Activated CD4-positive, alpha-beta T cell treated with anti-CD3 and anti-CD28 coated beads for 36 hours (primary cell): ENCODE measurements at regions not wholly inside any gene's neighbourhood (a gene's known extent, or its start where the extent isn't known, plus 50 kb on each side); places are given as distances from the start of the nearest gene placed in this dataset.

Source experiments
- ATAC-seq: fragments of 200-7000 bp; cut with Tn5 transposase; one replicate; pipeline ENCODE4 v1.10.0; 2021; ENCODE audit warnings: mild to moderate bottlenecking, moderate library complexity
- CTCF ChIA-PET: fragments of 350-600 bp; sonication (Branson Sonifier 250); formaldehyde crosslinking; loops from one replicate; lab custom pipeline; 2021; ENCODE audit warnings: antibody characterized with exemption; lab: Charles Lee
- POLR2A ChIA-PET: fragments of 350-600 bp; sonication (Branson Sonifier 250); formaldehyde crosslinking; loops from one replicate; lab custom pipeline; 2021; ENCODE audit warnings: antibody characterized with exemption, inconsistent platforms; lab: Charles Lee
- DNase-seq: peaks from one replicate; pipeline ENCODE4 v3.0.0-alpha.2; 2020
- H3K27ac Mint-ChIP-seq: one replicate; pipeline ENCODE4 v1.8.0; 2021; ENCODE audit warnings: mixed read lengths
- H3K27me3 Mint-ChIP-seq: one replicate; pipeline ENCODE4 v1.8.0; 2021; ENCODE audit warnings: mixed read lengths
- H3K36me3 Mint-ChIP-seq: one replicate; pipeline ENCODE4 v1.8.0; 2021; ENCODE audit warnings: low read depth, mixed read lengths
- H3K4me1 Mint-ChIP-seq: one replicate; pipeline ENCODE4 v1.8.0; 2021; ENCODE audit warnings: mixed read lengths
- H3K4me3 Mint-ChIP-seq: one replicate; pipeline ENCODE4 v1.8.0; 2021; ENCODE audit warnings: mild to moderate bottlenecking, moderate library complexity, mixed read lengths
- H3K9me3 Mint-ChIP-seq: one replicate; pipeline ENCODE4 v1.8.0; 2021; ENCODE audit warnings: low read depth, mixed read lengths
- intact Hi-C, 2 experiments: fragments of 100-400 bp; cut with DNase I in 1 of 2; cut with micrococcal nuclease in 1 of 2; formaldehyde crosslinking; loops; one replicate each; pipeline versions ENCODE4 v1.14.2 to v1.15.1; 2022 to 2024; cut with DNase I, micrococcal nuclease

DNA sequence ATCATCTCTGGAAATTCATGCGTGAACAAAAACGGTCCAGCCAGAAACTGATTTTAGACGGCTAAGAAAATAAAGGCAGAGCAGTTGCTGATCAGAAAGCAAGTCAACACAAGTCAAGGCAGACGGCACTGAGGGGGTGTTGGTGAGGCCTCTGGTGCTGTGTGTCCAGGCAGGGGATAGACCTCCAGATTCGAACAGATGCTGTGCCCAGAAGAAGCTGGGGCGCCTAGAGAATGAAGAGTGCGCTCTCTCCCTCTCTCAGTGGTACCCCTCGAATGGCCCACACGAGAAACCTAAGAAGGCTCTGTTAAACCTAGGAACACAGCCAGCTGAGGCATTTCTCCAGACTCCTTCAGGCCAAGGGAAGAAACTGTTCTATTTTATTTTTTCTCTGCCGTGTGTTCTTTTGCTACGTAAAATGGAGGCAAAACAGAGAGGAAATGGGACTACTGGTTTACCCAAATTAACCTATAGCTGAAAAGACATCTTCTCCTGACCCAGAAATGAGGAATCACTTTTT, 178.3 kb downstream of the PMP22 start:
- Mint-ChIP-seq H3K27me3 (peaks cover 9% of the 10 kb centered on the region), H3K4me3 (no peak overlapping the region), H3K27ac (no peak overlapping the region), H3K4me1 (no peaks in the 10 kb centered on the region), H3K36me3 (no peaks in the 10 kb centered on the region), H3K9me3 (no peaks in the 10 kb centered on the region)
- intact Hi-C loops = no loop called here
- ChIA-PET POLR2A (no interaction called here), CTCF (no interaction called here)
- ATAC-seq = no peak
- no peak for DNase-seq

DNA sequence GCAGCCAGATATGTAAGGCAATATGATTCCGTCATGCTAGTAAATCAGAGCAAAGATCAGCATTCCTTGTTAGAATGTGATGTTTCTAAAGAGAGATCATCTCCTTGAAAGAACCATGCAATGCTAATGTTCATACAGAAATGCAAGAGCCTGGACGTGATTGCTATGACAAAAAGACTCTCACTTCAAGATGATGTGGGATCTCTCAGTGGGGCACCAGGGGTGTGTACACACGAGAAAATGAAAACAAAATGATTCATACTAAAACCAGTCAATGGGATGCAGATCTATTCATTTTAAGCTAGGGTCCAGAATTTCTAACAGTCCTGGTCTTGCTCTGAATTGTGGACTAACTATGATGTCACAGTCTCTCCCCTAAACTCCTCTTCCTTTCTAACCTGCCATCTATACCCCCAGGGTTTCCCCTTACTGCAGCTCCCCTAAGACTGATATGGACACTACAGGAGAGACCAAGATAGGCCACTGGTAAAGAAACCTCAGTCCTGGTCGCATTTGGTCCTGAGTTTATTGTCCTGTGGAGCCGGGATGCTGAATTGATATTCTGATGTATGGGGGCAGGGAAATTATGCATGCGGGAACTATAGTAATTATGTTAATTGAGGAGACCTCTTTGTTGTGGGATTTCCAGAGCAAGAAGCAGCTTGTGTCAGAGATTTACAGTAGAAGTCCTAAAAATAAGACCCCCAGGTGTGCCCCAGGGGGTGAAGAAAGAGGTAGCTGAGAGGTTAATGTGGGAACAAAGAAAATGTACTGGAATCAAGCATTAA, 179.0 kb downstream of the PMP22 start:
- no peaks in the 10 kb centered on the region for H3K36me3 Mint-ChIP-seq
- CTCF ChIA-PET = no interaction called here

DNA sequence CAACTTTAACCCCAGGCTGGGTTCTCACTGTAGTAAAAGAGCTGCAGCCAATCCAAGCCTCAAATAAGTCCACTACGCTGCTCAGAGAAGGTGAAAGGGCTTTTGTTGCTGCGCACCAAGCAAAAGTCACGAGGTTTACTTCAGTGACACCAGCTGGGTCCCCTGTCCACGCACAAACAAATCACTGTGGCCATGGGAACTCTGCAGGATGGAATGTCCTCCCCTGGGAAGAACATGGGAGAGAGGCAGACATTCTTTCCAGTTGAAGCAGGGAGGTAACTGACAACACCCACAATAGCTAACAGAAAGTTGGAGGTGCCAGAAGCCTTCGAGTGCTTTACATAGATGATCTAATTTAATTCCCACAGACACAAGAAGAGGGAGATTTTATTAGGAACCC, 181.9 kb downstream of the PMP22 start:
- intact Hi-C loops = no loop called here
- Mint-ChIP-seq H3K27me3 (peaks cover 7% of the 10 kb centered on the region), H3K27ac (no peak overlapping the region), H3K36me3 (no peaks in the 10 kb centered on the region), H3K4me1 (no peaks in the 10 kb centered on the region), H3K4me3 (no peak overlapping the region), H3K9me3 (no peaks in the 10 kb centered on the region)
- ChIA-PET POLR2A (no interaction called here), CTCF (no interaction called here)
- no peak for DNase-seq
- no peak for ATAC-seq

More for the DNA sequence above, 179.0 kb downstream of the PMP22 start:
- Mint-ChIP-seq H3K4me1 (no peaks in the 10 kb centered on the region), H3K27me3 (peaks cover 9% of the 10 kb centered on the region), H3K27ac (no peak overlapping the region), H3K9me3 (no peaks in the 10 kb centered on the region), H3K4me3 (no peak overlapping the region)
- DNase-seq (no peak), ATAC-seq (no peak)
- intact Hi-C loops = no loop called here
- POLR2A ChIA-PET = no interaction called here

DNA sequence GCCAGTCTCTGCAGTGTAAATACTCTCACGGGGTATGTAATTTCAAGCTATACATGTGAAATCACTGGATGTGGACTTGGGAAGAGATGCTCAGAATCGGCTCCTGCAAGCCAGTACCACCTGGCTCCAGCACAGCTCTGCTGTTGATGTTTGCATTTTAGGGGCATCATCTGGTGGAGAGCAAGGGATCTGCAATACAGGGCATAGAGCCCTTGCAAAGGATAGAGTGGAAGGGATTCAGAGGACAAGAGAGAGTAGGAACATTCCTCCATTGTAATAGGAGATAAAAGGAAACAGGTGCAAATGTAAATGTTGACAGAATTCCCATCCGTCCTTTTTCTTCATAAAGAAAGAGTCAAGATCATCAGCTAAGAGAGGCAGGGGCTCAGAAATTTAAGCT, 184.1 kb downstream of the PMP22 start:
- Mint-ChIP-seq H3K9me3 (no peaks in the 10 kb centered on the region), H3K27ac (no peak overlapping the region), H3K4me3 (no peak overlapping the region), H3K27me3 (peaks cover 4% of the 10 kb centered on the region), H3K4me1 (no peaks in the 10 kb centered on the region), H3K36me3 (no peaks in the 10 kb centered on the region)
- intact Hi-C loops = no loop called here
- ChIA-PET CTCF (no interaction called here), POLR2A (no interaction called here)
- DNase-seq (no peak), ATAC-seq (no peak)

DNA sequence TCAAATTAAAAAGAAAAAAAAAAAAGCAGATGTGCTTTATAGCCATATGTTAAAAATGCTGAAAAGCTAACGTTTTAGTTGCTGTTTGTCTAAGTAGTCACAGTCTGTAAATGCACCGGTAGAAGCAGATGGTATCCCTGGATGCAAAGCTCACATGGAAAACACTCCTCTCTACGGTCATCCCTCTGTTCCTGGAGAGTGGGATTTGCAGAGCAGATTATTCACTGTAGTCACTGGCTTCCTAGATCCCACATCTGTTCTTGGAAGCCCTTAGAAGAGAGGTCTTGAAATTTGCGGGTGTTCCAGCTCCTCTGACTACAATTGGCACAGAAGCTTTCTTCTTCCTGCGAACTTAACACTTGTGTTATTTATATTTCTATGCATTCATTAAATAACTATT, 186.6 kb downstream of the PMP22 start:
- Mint-ChIP-seq H3K27ac (no peak overlapping the region), H3K4me3 (no peak overlapping the region), H3K4me1 (no peaks in the 10 kb centered on the region), H3K36me3 (no peaks in the 10 kb centered on the region), H3K9me3 (no peaks in the 10 kb centered on the region), H3K27me3 (peaks cover 5% of the 10 kb centered on the region)
- CTCF ChIA-PET = interaction anchor here (0.7 kb wide), 1 partner anchor 1281 kb away, joined by 3 read pairs; no protein-coding TSS in a partner anchor
- POLR2A ChIA-PET = interaction anchor here (0.5 kb wide), 1 partner anchor 1941 kb away, joined by 3 read pairs; no protein-coding TSS in a partner anchor
- ATAC-seq = no peak
- intact Hi-C loops = no loop called here
- no peak for DNase-seq

DNA sequence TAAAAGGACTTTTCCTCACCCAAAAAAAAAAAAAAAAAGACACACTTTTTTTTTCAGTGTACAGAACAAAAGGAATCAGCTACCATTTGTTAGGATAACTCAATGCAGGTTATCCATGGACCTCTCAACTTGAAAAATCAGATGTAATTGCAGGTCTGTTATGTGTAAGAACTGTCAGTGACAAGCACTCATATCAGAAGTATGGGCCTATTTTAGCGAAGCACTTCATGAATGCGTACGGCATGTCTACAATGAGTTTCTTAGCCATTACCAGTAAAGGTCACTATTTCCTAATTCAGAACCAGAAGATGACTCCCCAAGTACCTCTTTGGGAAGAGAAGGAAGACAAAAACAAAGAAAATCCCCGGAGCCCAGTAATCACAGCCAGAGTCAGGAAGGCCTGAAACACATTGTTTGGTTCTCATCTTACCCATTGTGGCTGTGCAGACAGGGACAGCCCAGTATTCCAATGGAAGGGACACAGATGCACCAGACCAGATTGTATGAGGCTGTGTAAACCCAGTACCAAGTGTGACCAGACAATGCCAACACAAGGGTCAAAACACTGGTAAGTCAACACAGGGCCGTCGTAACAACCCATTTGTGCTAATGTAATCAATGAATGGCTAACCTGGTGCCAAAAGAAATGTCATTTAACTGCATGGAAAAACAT, 188.0 kb downstream of the PMP22 start:
- POLR2A ChIA-PET = no interaction called here

DNA sequence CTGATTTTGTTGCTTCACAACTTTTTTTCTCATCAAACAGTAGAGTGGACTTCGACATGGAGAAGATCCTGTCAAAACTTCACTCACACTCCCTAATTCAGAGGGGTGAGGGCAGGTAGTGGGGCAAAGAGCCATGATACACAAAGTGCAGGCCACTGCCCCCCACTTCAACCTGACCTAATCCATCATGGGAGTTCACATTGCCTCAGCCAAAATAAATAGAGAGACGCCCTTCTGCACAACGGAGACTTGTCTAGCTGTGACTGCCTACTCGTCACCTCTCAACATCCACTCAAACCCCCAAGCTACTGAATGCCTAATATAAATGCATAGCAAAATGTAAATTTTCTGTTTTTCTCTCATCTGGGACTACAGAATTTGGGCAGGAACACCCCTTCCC, 213.2 kb downstream of the PMP22 start:
- no peaks in the 10 kb centered on the region for H3K4me1 Mint-ChIP-seq
- H3K27me3 Mint-ChIP-seq = peaks cover 15% of the 10 kb centered on the region
- ATAC-seq = no peak
- POLR2A ChIA-PET = no interaction called here
- CTCF ChIA-PET = no interaction called here
- no peak overlapping the region for H3K4me3 Mint-ChIP-seq
- no peaks in the 10 kb centered on the region for H3K36me3 Mint-ChIP-seq
- H3K9me3 Mint-ChIP-seq = peaks cover 6% of the 10 kb centered on the region
- intact Hi-C loops = no loop called here
- H3K27ac Mint-ChIP-seq = no peak overlapping the region
- no peak for DNase-seq

More for the DNA sequence above, 188.0 kb downstream of the PMP22 start:
- H3K9me3 Mint-ChIP-seq = no peaks in the 10 kb centered on the region
- CTCF ChIA-PET = no interaction called here
- DNase-seq (no peak), ATAC-seq (no peak)
- H3K4me3 Mint-ChIP-seq = no peak overlapping the region
- H3K27ac Mint-ChIP-seq = no peak overlapping the region
- H3K4me1 Mint-ChIP-seq = no peaks in the 10 kb centered on the region
- peaks cover 4% of the 10 kb centered on the region for H3K27me3 Mint-ChIP-seq
- intact Hi-C loops = no loop called here
- no peaks in the 10 kb centered on the region for H3K36me3 Mint-ChIP-seq

DNA sequence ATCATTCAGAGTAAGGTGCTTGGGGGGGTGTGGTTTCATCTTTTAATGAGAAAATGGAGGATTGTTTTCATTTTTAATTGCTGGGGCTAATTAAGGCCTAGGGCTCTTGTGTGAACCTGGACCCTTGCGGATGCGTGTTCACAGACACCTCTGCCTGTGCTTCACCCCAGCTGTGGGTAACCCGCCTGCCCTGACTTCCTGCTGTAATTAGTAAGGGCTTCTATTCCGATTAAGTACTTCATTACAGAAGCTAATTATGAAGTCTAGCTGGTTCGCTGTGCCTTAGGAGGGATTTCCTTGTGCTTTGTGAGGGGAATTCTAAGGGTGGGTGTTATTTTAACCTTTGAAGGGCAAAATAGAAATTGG, 215.3 kb downstream of the PMP22 start:
- intact Hi-C loops = no loop called here
- no peak overlapping the region for H3K4me3 Mint-ChIP-seq
- H3K9me3 Mint-ChIP-seq = peaks cover 3% of the 10 kb centered on the region
- no peaks in the 10 kb centered on the region for H3K36me3 Mint-ChIP-seq
- H3K27me3 Mint-ChIP-seq = peaks cover 16% of the 10 kb centered on the region
- no peak overlapping the region for H3K27ac Mint-ChIP-seq
- ChIA-PET CTCF (no interaction called here), POLR2A (no interaction called here)
- no peaks in the 10 kb centered on the region for H3K4me1 Mint-ChIP-seq
- ATAC-seq (no peak), DNase-seq (no peak)

DNA sequence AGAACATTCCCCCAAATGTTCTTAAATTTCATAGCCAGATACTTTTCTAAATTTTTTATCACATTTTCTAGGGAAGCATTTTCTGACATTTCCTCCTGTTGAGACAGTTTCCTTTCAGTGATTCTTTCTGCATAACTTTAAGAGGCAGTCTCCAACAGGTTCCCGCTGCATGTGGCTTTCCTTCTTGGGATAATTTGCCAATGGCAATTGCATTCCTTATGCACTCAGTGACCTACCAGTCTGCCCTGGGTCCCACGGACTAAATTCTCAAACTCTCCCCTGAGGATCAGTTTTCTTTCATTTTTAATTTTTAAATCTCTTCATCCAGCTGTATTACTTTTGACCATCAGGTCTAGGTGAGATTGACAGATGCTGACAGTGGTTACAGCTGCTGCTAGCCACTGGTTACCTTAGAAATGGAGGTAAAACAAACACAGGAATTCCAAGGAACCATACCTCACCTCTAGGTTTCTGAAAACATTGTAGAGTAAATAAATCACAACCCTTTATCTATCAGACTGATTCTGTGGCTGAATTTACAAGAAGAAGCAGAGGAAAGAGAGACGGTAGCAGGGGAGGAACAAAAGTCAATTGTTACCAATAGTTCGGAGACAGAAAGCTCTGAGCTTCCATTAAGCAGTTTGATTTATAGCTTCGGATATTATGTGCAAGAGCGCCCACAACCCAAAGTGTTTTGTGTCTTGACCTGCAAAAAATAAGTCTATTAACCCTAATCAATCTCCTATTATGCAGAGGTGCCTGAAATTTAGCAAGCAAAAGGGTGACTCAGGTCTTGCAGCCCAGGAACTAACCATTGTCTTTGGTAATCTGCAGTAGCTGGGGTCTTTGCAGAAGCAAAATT, 216.0 kb downstream of the PMP22 start:
- Mint-ChIP-seq H3K27ac (no peak overlapping the region), H3K4me3 (no peak overlapping the region), H3K27me3 (peaks cover 16% of the 10 kb centered on the region), H3K9me3 (peaks cover 2% of the 10 kb centered on the region), H3K36me3 (no peaks in the 10 kb centered on the region), H3K4me1 (no peaks in the 10 kb centered on the region)
- ChIA-PET POLR2A (no interaction called here), CTCF (no interaction called here)
- DNase-seq = no peak
- intact Hi-C loops = no loop called here
- ATAC-seq = no peak

DNA sequence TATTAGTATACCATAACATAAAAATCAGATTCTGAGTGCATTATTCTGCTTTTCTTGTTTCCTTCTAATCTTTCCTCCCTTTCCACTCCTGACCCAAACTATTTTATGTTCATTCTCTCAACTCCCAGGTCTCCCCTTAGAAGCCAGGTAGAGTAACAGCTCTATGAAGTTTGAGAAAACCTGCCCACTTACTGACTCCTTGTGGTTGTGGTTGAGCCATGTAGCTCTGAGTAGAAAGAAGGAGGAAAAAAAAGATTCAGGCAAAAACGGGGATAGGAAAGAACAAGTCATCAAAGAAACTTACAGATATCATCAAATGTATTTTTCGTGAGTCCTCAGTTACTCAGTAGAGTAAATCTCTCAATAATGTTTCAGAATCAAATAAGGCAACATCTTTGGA, 216.7 kb downstream of the PMP22 start:
- Mint-ChIP-seq H3K27me3 (peaks cover 16% of the 10 kb centered on the region), H3K27ac (no peak overlapping the region), H3K9me3 (no peaks in the 10 kb centered on the region), H3K4me1 (no peaks in the 10 kb centered on the region), H3K4me3 (no peak overlapping the region), H3K36me3 (no peaks in the 10 kb centered on the region)
- DNase-seq = no peak
- ATAC-seq = no peak
- POLR2A ChIA-PET = no interaction called here
- intact Hi-C loops = no loop called here
- CTCF ChIA-PET = no interaction called here

DNA sequence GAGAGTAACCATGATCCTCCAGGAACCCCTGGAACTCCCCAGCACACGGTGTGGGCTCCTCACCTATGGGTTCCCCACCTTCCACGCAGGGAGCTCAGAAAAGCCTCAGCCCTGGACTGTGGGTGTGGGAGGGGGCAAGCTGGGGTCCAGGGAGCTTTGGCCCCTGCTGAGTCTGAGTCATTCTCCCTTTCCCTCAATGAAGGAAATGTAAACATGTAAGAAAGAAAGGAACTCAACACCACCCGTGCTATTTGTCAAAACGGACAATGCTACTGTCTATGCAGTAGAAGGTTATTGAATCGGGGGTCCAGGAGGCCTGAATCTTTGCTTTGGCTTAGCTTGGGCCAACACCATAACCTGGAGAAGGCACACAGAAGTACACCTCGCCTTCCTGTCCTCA, 222.8 kb downstream of the PMP22 start:
- DNase-seq = no peak
- Mint-ChIP-seq H3K4me1 (no peaks in the 10 kb centered on the region), H3K36me3 (no peaks in the 10 kb centered on the region), H3K4me3 (no peak overlapping the region), H3K27ac (no peak overlapping the region), H3K9me3 (no peaks in the 10 kb centered on the region), H3K27me3 (peaks cover 3% of the 10 kb centered on the region)
- ATAC-seq = no peak
- intact Hi-C loops = no loop called here
- CTCF ChIA-PET = interaction anchor here (0.5 kb wide), 1 partner anchor 845 kb away, joined by 3 read pairs; no protein-coding TSS in a partner anchor
- POLR2A ChIA-PET = no interaction called here
